ENCODE measurements at regions not wholly inside any gene's neighbourhood (a gene's known extent, or its start where the extent isn't known, plus 50 kb on each side); places are given as distances from the start of the nearest gene placed in this dataset.

DNA sequence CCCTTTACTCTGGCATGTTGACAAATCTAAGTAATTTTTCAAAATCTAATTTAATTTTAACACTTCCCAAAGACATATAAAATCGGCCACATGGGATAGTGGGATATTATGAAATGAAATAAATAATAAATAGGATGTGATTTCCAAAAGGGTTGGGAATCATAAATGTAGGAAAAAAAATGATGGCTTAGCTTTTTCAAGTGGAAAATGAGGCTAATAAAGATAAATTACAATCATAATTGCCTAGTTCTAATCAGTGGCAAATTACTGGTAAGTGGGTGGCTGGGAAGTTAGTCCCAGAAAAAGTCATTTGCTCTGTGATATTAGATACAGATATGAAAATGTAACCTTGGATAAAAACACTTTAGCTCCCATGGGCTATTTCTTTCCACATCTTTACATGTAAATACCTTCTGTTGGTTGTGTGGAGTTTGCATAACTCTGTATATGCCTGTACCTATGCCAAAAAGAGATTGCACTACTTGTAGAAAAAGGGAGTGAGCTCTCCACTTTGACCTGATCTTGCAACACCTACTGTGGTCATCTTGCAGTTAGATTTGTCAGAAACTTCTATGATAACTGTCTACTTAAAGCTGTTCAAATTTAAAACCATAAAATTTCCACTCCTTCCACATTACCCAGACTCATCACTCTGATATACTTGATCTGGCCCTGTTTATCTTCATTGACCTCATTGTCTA lies 284.6 kb upstream of the KAZN start:
- POLR2A ChIA-PET, result no interaction called here
- CTCF ChIA-PET, result interaction anchor here (0.6 kb wide), 1 partner anchor 858 kb away, joined by 3 read pairs; no protein-coding TSS in a partner anchor
- WGBS (ENCODE audit: missing lambda C conversion rate), result 0% methylated on average over 1 of the region's 1 CpG
- TF ChIP-seq HOXA7 (CRISPR knock-in tag; IDR thresholded peaks at IDR 0.05), result no peak
- TF ChIP-seq EHF (CRISPR knock-in tag; IDR thresholded peaks at IDR 0.05), result no peak
- no peak for TF ChIP-seq PBX3 (IDR thresholded peaks at IDR 0.05)
- no peak for TF ChIP-seq RCOR1 (IDR thresholded peaks at IDR 0.05; ENCODE audit: low read depth, low read length)
- no peak for TF ChIP-seq ZC3H11A (IDR thresholded peaks at IDR 0.05)
- TF ChIP-seq NR3C1 (IDR thresholded peaks at IDR 0.05), result no peak
- TF ChIP-seq HEYL (CRISPR knock-in tag; IDR thresholded peaks at IDR 0.05), result no peak
- TF ChIP-seq SMC3 (IDR thresholded peaks at IDR 0.05), result no peak
- TF ChIP-seq POLR2AphosphoS2 (conservative IDR thresholded peaks at IDR 0.05; ENCODE audit: low read length), result no peak
- TF ChIP-seq, protein P1, sequence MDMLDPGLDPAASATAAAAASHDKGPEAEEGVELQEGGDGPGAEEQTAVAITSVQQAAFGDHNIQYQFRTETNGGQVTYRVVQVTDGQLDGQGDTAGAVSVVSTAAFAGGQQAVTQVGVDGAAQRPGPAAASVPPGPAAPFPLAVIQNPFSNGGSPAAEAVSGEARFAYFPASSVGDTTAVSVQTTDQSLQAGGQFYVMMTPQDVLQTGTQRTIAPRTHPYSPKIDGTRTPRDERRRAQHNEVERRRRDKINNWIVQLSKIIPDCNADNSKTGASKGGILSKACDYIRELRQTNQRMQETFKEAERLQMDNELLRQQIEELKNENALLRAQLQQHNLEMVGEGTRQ (IDR thresholded peaks at IDR 0.05), result no peak
- TF ChIP-seq MAFK (IDR thresholded peaks at IDR 0.05; ENCODE audit: partially characterized antibody), result no peak
- no peak for TF ChIP-seq CHD4 (IDR thresholded peaks at IDR 0.05; ENCODE audit: borderline replicate concordance)
- no peak for TF ChIP-seq RAD21 (conservative IDR thresholded peaks at IDR 0.05 in 1 of 2, IDR thresholded peaks at IDR 0.05 in 1 of 2)
- Histone ChIP-seq H3K4me2 (no peak overlapping the region), H3K4me1 (no peaks in the 10 kb centered on the region), H3K27ac (no peak overlapping the region), H3K9me3 (no peaks in the 10 kb centered on the region), H3K4me3 (no peak overlapping the region)
- ATAC-seq, result no peak
- no peak for FAIRE-seq
- DNase-seq (ENCODE audit: low read depth in 1 of 2, low spot score in 1 of 2), result no peak

DNA sequence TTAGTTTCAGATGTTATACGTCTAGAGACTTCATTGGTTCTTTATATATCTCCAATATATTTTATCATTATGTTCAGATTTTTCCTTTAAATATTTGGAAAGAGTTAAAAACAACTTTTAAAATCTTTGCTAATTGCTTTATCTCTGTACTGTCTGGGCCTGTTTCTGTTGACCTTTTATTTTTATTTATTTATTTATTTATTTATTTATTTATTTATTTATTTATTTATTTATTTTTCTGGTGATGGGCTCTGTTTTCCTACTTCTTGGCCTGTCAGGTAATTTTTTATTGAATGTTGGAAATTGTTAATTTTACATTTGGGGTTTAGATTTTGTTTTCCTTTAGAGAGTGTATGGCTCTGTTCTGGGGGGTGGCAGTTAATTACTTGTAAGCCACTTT lies 279.7 kb upstream of the KAZN start:
- Histone ChIP-seq H3K4me3 (no peak overlapping the region), H3K27ac (no peak overlapping the region), H3K4me2 (no peak overlapping the region), H3K4me1 (no peaks in the 10 kb centered on the region), H3K9me3 (no peaks in the 10 kb centered on the region)
- DNase-seq (ENCODE audit: low read depth in 1 of 2, low spot score in 1 of 2) (no peak), FAIRE-seq (no peak), ATAC-seq (no peak)
- TF ChIP-seq BHLHE40 (IDR thresholded peaks at IDR 0.05; ENCODE audit: low read depth, low read length), result no peak
- no peak for TF ChIP-seq JUN (IDR thresholded peaks at IDR 0.05)
- no peak for TF ChIP-seq NR3C1 (IDR thresholded peaks at IDR 0.05)
- peak; percentile 27 for TF ChIP-seq ZC3H11A (IDR thresholded peaks at IDR 0.05)
- ChIA-PET POLR2A (no interaction called here), CTCF (no interaction called here)
- WGBS (ENCODE audit: missing lambda C conversion rate), result 0% methylated on average over 1 of the region's 1 CpG

- FAIRE-seq (no peak), ATAC-seq (no peak), DNase-seq (ENCODE audit: low read depth in 1 of 2, low spot score in 1 of 2) (no peak)
- H3K4me2 ChIP-seq, result no peak overlapping the region
- no peaks in the 10 kb centered on the region for H3K4me1 ChIP-seq
- no peak overlapping the region for H3K27ac ChIP-seq
- no peaks in the 10 kb centered on the region for H3K9me3 ChIP-seq
- no peak overlapping the region for H3K4me3 ChIP-seq
- POLR2A ChIA-PET, result no interaction called here
- 3% methylated on average over 2 of the region's 2 CpGs for WGBS (ENCODE audit: missing lambda C conversion rate)
- CTCF ChIA-PET, result no interaction called here
- TF ChIP-seq, protein P1 (IDR thresholded peaks at IDR 0.05), result no peak
- TF ChIP-seq RNF2 (IDR thresholded peaks at IDR 0.05; ENCODE audit: borderline replicate concordance, low read depth) (no peak), KDM5A (IDR thresholded peaks at IDR 0.05) (no peak), PHF8 (IDR thresholded peaks at IDR 0.05; ENCODE audit: borderline replicate concordance, low read depth) (no peak), SMC3 (IDR thresholded peaks at IDR 0.05) (no peak), NPAS2 (CRISPR knock-in tag; IDR thresholded peaks at IDR 0.05; ENCODE audit: borderline replicate concordance) (no peak), RCOR1 (IDR thresholded peaks at IDR 0.05; ENCODE audit: low read depth, low read length) (no peak), ELK1 (IDR thresholded peaks at IDR 0.05; ENCODE audit: low read depth, low read length) (no peak), CBX2 (IDR thresholded peaks at IDR 0.05; ENCODE audit: borderline replicate concordance, low read depth) (no peak), RARB (CRISPR knock-in tag; IDR thresholded peaks at IDR 0.05) (no peak)
- TF ChIP-seq, protein P2, sequence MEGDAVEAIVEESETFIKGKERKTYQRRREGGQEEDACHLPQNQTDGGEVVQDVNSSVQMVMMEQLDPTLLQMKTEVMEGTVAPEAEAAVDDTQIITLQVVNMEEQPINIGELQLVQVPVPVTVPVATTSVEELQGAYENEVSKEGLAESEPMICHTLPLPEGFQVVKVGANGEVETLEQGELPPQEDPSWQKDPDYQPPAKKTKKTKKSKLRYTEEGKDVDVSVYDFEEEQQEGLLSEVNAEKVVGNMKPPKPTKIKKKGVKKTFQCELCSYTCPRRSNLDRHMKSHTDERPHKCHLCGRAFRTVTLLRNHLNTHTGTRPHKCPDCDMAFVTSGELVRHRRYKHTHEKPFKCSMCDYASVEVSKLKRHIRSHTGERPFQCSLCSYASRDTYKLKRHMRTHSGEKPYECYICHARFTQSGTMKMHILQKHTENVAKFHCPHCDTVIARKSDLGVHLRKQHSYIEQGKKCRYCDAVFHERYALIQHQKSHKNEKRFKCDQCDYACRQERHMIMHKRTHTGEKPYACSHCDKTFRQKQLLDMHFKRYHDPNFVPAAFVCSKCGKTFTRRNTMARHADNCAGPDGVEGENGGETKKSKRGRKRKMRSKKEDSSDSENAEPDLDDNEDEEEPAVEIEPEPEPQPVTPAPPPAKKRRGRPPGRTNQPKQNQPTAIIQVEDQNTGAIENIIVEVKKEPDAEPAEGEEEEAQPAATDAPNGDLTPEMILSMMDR (IDR thresholded peaks at IDR 0.05), result no peak
- TF ChIP-seq, protein P3, sequence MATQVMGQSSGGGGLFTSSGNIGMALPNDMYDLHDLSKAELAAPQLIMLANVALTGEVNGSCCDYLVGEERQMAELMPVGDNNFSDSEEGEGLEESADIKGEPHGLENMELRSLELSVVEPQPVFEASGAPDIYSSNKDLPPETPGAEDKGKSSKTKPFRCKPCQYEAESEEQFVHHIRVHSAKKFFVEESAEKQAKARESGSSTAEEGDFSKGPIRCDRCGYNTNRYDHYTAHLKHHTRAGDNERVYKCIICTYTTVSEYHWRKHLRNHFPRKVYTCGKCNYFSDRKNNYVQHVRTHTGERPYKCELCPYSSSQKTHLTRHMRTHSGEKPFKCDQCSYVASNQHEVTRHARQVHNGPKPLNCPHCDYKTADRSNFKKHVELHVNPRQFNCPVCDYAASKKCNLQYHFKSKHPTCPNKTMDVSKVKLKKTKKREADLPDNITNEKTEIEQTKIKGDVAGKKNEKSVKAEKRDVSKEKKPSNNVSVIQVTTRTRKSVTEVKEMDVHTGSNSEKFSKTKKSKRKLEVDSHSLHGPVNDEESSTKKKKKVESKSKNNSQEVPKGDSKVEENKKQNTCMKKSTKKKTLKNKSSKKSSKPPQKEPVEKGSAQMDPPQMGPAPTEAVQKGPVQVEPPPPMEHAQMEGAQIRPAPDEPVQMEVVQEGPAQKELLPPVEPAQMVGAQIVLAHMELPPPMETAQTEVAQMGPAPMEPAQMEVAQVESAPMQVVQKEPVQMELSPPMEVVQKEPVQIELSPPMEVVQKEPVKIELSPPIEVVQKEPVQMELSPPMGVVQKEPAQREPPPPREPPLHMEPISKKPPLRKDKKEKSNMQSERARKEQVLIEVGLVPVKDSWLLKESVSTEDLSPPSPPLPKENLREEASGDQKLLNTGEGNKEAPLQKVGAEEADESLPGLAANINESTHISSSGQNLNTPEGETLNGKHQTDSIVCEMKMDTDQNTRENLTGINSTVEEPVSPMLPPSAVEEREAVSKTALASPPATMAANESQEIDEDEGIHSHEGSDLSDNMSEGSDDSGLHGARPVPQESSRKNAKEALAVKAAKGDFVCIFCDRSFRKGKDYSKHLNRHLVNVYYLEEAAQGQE (IDR thresholded peaks at IDR 0.05), result no peak
Measured at GRCh38 chr1:14320518-14320917, 278.0 kb upstream of the KAZN start.
